GM12878 (cell line): ENCODE measurements at regions not wholly inside any gene's neighbourhood (a gene's known extent, or its start where the extent isn't known, plus 50 kb on each side); places are given as distances from the start of the nearest gene placed in this dataset.

Source experiments
- ATAC-seq: fragments of 200-7000 bp; cut with Tn5 transposase; 3 replicates; pipeline ENCODE4 v1.9.1; 2020; ENCODE audit warnings: mild to moderate bottlenecking, moderate library complexity
- BruUV-seq: library from RNA; stranded (reverse); fragments of 400-500 nt; replicated peaks from 2 replicates; lab custom pipeline; 2021; lab: Mats Ljungman, UMichigan
- CTCF ChIA-PET: fragments of 300-600 bp; sonication (Branson Sonifier 250); formaldehyde crosslinking; extraction: SDS; loops from one replicate; lab custom pipeline; 2021; ENCODE audit warnings: inconsistent platforms; lab: Yijun Ruan, JAX
- POLR2A ChIA-PET: fragments of 350-600 bp; formaldehyde crosslinking; extraction: SDS; loops from one replicate; lab custom pipeline; 2021; ENCODE audit warnings: inconsistent platforms; lab: Charles Lee
- RAD21 ChIA-PET: fragments of 300-600 bp; sonication (Branson Sonifier 250); formaldehyde crosslinking; loops from one replicate; lab custom pipeline; 2023; ENCODE audit warnings: antibody characterized with exemption; ENCODE audit not compliant: unreplicated experiment; lab: Charles Lee
- SMC1A ChIA-PET: fragments of 300-600 bp; sonication (Branson Sonifier 250); formaldehyde crosslinking; loops from one replicate; lab custom pipeline; 2023; ENCODE audit not compliant: unreplicated experiment, uncharacterized antibody; lab: Charles Lee
- DNase-seq: peaks from one replicate; pipeline ENCODE4 v3.0.0-alpha.2; 2011; ENCODE audit warnings: low read depth, low spot score
- FAIRE-seq: peaks from 3 replicates; lab custom pipeline; 2011; peaks lifted over from hg19 to GRCh38; lab: Jason Lieb, UNC
- H2AFZ ChIP-seq: 2 replicates; pipeline ENCODE4 v1.6.0; 2011; ENCODE audit warnings: low read depth, low read length, control low read depth; ENCODE audit not compliant: control insufficient read depth
- H3K27ac ChIP-seq: 2 replicates; pipeline ENCODE4 v1.5.1; 2011; ENCODE audit warnings: control low read depth; ENCODE audit not compliant: control insufficient read depth, insufficient read depth
- H3K27me3 ChIP-seq, 2 experiments: replicated peaks in 1 of 2; 2 replicates each; pipeline versions ENCODE4 v1.6.0 to v1.6.1; 2011; ENCODE audit warnings: low read length in 1 of 2; ENCODE audit not compliant: control insufficient read depth in 2 of 2, insufficient read depth in 2 of 2
- H3K36me3 ChIP-seq, 2 experiments: 2 replicates each; pipeline ENCODE4 v1.5.1; 2011; ENCODE audit warnings: low read length in 1 of 2; ENCODE audit not compliant: control insufficient read depth in 2 of 2, insufficient read depth in 2 of 2
- H3K4me1 ChIP-seq: 2 replicates; pipeline ENCODE4 v1.6.1; 2011; ENCODE audit warnings: mild to moderate bottlenecking, low read length, moderate library complexity, mixed read lengths; ENCODE audit not compliant: control insufficient read depth, insufficient read depth
- H3K4me2 ChIP-seq: 2 replicates; pipeline ENCODE4 v1.6.0; 2011; ENCODE audit warnings: control low read depth; ENCODE audit not compliant: control insufficient read depth, insufficient read depth
- H3K4me3 ChIP-seq: fragments of 200-600 bp; sonication (generic); 2 replicates; pipeline ENCODE4 v1.5.1; 2016
- H3K79me2 ChIP-seq: 2 replicates; pipeline ENCODE4 v1.6.0; 2011; ENCODE audit warnings: low read length; ENCODE audit not compliant: control insufficient read depth, insufficient read depth
- H3K9ac ChIP-seq: 2 replicates; pipeline ENCODE4 v1.8.0; 2011; ENCODE audit warnings: low read length, control low read depth, mixed read lengths; ENCODE audit not compliant: control insufficient read depth, insufficient read depth
- H3K9me3 ChIP-seq: replicated peaks from 3 replicates; pipeline ENCODE4 v1.5.1; 2011; ENCODE audit warnings: mild to moderate bottlenecking, low read length; ENCODE audit not compliant: control insufficient read depth, insufficient read depth
- H4K20me1 ChIP-seq: 2 replicates; pipeline ENCODE4 v1.6.0; 2011; ENCODE audit not compliant: control insufficient read depth, insufficient read depth
- BRCA1 ChIP-seq: IDR thresholded peaks from 2 replicates; pipeline ENCODE4 v1.6.1; 2011; ENCODE audit warnings: low read depth, low read length, improper control_type of control experiment
- CBX3 ChIP-seq: fragments of 200-600 bp; sonication (generic); IDR thresholded peaks from 2 replicates; pipeline ENCODE4 v1.6.1; 2016; ENCODE audit warnings: low read depth, borderline replicate concordance
- CHD4 ChIP-seq: fragments of 200-600 bp; sonication (generic); IDR thresholded peaks from 2 replicates; pipeline ENCODE4 v1.6.1; 2016; ENCODE audit warnings: mild to moderate bottlenecking
- RBBP5 ChIP-seq: fragments of 200-600 bp; sonication (generic); conservative IDR thresholded peaks from 2 replicates; pipeline ENCODE4 v1.6.1; 2016
- SMAD1 ChIP-seq: fragments of 450-650 bp; IDR thresholded peaks from 2 replicates; pipeline ENCODE4 v1.6.1; 2018; ENCODE audit warnings: mild to moderate bottlenecking, low read depth; ENCODE audit not compliant: partially characterized antibody
- SP1 ChIP-seq: IDR thresholded peaks from one replicate; pipeline ENCODE4 v1.6.1; 2011; ENCODE audit warnings: low read depth, low read length
- SREBF1 ChIP-seq: IDR thresholded peaks from 2 replicates; pipeline ENCODE4 v1.6.1; 2012; ENCODE audit warnings: mild to moderate bottlenecking, low read length
- SUPT20H ChIP-seq: IDR thresholded peaks from 2 replicates; pipeline ENCODE4 v1.6.1; 2011; ENCODE audit warnings: low read depth, mild to moderate bottlenecking, low read length, moderate library complexity, borderline replicate concordance; ENCODE audit not compliant: control insufficient read depth
- WGBS: methylation state at CpG from one replicate; pipeline ENCODE4 v1.1.6; 2016; ENCODE audit warnings: low lambda C conversion rate; ENCODE audit not compliant: insufficient replicate concordance, insufficient coverage; ENCODE audit errors: missing lambda C conversion rate; 5-methylcytosine and 5-hydroxymethylcytosine counted together
- in situ Hi-C: fragments of 300-500 bp; cut with MboI; formaldehyde crosslinking; loops from 9 replicates; pipeline ENCODE4 v1.14.3; 2018; ENCODE audit warnings: mixed read lengths
- intact Hi-C: fragments of 100-400 bp; cut with micrococcal nuclease; formaldehyde crosslinking; loops from one replicate; pipeline ENCODE4 v1.14.2; 2022; ENCODE audit not compliant: unreplicated experiment
- TF ChIP-seq, protein P1 (sequence below): IDR thresholded peaks from 2 replicates; pipeline ENCODE4 v1.6.1; 2012; ENCODE audit warnings: mild to moderate bottlenecking, low read depth, low read length
- TF ChIP-seq, protein P2 (sequence below): fragments of 450-650 bp; formaldehyde crosslinking; IDR thresholded peaks from 2 replicates; pipeline ENCODE4 v1.4.0; 2022; ENCODE audit warnings: mild to moderate bottlenecking, moderate library complexity
- TF ChIP-seq, protein P3 (sequence below): fragments of 450-650 bp; IDR thresholded peaks from 2 replicates; pipeline ENCODE4 v1.6.1; 2017; ENCODE audit warnings: mild to moderate bottlenecking, moderate library complexity
- TF ChIP-seq, protein P4 (sequence below): fragments of 450-650 bp; IDR thresholded peaks from 2 replicates; pipeline ENCODE4 v1.6.1; 2017; ENCODE audit warnings: mild to moderate bottlenecking

DNA sequence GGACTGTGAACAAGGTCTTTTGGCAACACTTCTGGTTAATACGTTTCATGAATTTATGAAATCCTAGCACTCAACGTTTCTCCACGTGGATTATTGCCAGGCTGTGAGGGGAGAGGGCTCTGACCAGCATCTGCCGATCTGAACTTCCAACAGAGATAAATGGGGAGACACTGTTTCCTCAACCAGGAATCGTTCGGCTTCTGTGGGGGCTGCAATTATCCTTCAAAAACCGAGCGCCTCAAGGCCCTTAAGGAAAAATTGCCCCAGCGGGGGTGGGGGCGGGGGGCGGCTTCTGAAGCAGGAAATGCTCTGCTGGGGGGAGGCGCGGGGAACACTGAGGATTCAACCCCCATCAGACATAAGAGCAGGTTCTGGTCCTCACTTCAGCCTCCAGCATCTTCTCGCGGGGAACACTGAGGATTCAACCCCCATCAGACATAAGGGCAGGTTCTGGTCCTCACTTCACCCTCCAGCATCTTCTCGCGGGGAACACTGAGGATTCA, 155.6 kb downstream of the BRD1 start:
- no peak overlapping the region for H3K9ac ChIP-seq
- DNase-seq = no peak
- ChIA-PET RAD21 (no interaction called here), POLR2A (no interaction called here), SMC1A (no interaction called here), CTCF (no interaction called here)
- no peak overlapping the region for H2AFZ ChIP-seq
- 65% methylated on average over 14 of the region's 17 CpGs for WGBS
- no TSS peak for BruUV-seq
- H3K27me3 ChIP-seq = peaks cover 2 to 5% of the 10 kb centered on the region in 2 experiments; a peak in 2 of 4 replicates
- no peak overlapping the region for H3K27ac ChIP-seq
- no peak overlapping the region for H3K4me2 ChIP-seq
- H3K36me3 ChIP-seq = no peaks in the 10 kb centered on the region
- H3K79me2 ChIP-seq = no peaks in the 10 kb centered on the region
- ATAC-seq = no peak
- no peaks in the 10 kb centered on the region for H4K20me1 ChIP-seq
- no peaks in the 10 kb centered on the region; the same call in 2 of the 3 replicates for H3K9me3 ChIP-seq
- no peaks in the 10 kb centered on the region for H3K4me1 ChIP-seq
- FAIRE-seq = no peak
- no peak overlapping the region for H3K4me3 ChIP-seq
- in situ Hi-C loops = no loop called here
- intact Hi-C loops = no loop called here
- TF ChIP-seq, protein P1, sequence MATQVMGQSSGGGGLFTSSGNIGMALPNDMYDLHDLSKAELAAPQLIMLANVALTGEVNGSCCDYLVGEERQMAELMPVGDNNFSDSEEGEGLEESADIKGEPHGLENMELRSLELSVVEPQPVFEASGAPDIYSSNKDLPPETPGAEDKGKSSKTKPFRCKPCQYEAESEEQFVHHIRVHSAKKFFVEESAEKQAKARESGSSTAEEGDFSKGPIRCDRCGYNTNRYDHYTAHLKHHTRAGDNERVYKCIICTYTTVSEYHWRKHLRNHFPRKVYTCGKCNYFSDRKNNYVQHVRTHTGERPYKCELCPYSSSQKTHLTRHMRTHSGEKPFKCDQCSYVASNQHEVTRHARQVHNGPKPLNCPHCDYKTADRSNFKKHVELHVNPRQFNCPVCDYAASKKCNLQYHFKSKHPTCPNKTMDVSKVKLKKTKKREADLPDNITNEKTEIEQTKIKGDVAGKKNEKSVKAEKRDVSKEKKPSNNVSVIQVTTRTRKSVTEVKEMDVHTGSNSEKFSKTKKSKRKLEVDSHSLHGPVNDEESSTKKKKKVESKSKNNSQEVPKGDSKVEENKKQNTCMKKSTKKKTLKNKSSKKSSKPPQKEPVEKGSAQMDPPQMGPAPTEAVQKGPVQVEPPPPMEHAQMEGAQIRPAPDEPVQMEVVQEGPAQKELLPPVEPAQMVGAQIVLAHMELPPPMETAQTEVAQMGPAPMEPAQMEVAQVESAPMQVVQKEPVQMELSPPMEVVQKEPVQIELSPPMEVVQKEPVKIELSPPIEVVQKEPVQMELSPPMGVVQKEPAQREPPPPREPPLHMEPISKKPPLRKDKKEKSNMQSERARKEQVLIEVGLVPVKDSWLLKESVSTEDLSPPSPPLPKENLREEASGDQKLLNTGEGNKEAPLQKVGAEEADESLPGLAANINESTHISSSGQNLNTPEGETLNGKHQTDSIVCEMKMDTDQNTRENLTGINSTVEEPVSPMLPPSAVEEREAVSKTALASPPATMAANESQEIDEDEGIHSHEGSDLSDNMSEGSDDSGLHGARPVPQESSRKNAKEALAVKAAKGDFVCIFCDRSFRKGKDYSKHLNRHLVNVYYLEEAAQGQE = no peak
- TF ChIP-seq, protein P2, sequence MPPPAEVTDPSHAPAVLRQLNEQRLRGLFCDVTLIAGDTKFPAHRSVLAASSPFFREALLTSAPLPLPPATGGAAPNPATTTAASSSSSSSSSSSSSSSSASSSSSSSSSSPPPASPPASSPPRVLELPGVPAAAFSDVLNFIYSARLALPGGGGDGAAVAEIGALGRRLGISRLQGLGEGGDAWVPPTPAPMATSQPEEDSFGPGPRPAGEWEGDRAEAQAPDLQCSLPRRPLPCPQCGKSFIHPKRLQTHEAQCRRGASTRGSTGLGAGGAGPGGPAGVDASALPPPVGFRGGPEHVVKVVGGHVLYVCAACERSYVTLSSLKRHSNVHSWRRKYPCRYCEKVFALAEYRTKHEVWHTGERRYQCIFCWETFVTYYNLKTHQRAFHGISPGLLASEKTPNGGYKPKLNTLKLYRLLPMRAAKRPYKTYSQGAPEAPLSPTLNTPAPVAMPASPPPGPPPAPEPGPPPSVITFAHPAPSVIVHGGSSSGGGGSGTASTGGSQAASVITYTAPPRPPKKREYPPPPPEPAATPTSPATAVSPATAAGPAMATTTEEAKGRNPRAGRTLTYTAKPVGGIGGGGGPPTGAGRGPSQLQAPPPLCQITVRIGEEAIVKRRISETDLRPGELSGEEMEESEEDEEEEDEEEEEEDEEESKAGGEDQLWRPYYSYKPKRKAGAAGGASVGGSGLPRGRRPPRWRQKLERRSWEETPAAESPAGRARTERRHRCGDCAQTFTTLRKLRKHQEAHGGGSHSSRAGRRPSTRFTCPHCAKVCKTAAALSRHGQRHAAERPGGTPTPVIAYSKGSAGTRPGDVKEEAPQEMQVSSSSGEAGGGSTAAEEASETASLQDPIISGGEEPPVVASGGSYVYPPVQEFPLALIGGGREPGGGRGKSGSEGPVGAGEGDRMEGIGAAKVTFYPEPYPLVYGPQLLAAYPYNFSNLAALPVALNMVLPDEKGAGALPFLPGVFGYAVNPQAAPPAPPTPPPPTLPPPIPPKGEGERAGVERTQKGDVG (CRISPR knock-in tag) = no peak
- no peak for TF ChIP-seq SREBF1
- TF ChIP-seq, protein P3, sequence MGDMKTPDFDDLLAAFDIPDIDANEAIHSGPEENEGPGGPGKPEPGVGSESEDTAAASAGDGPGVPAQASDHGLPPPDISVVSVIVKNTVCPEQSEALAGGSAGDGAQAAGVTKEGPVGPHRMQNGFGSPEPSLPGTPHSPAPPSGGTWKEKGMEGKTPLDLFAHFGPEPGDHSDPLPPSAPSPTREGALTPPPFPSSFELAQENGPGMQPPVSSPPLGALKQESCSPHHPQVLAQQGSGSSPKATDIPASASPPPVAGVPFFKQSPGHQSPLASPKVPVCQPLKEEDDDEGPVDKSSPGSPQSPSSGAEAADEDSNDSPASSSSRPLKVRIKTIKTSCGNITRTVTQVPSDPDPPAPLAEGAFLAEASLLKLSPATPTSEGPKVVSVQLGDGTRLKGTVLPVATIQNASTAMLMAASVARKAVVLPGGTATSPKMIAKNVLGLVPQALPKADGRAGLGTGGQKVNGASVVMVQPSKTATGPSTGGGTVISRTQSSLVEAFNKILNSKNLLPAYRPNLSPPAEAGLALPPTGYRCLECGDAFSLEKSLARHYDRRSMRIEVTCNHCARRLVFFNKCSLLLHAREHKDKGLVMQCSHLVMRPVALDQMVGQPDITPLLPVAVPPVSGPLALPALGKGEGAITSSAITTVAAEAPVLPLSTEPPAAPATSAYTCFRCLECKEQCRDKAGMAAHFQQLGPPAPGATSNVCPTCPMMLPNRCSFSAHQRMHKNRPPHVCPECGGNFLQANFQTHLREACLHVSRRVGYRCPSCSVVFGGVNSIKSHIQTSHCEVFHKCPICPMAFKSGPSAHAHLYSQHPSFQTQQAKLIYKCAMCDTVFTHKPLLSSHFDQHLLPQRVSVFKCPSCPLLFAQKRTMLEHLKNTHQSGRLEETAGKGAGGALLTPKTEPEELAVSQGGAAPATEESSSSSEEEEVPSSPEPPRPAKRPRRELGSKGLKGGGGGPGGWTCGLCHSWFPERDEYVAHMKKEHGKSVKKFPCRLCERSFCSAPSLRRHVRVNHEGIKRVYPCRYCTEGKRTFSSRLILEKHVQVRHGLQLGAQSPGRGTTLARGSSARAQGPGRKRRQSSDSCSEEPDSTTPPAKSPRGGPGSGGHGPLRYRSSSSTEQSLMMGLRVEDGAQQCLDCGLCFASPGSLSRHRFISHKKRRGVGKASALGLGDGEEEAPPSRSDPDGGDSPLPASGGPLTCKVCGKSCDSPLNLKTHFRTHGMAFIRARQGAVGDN = no peak
- TF ChIP-seq SMAD1 = no peak
- TF ChIP-seq SUPT20H = no peak
- TF ChIP-seq, protein P4, sequence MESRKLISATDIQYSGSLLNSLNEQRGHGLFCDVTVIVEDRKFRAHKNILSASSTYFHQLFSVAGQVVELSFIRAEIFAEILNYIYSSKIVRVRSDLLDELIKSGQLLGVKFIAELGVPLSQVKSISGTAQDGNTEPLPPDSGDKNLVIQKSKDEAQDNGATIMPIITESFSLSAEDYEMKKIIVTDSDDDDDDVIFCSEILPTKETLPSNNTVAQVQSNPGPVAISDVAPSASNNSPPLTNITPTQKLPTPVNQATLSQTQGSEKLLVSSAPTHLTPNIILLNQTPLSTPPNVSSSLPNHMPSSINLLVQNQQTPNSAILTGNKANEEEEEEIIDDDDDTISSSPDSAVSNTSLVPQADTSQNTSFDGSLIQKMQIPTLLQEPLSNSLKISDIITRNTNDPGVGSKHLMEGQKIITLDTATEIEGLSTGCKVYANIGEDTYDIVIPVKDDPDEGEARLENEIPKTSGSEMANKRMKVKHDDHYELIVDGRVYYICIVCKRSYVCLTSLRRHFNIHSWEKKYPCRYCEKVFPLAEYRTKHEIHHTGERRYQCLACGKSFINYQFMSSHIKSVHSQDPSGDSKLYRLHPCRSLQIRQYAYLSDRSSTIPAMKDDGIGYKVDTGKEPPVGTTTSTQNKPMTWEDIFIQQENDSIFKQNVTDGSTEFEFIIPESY = no peak
- TF ChIP-seq CBX3 = no peak
- TF ChIP-seq SP1 = no peak
- no peak for TF ChIP-seq BRCA1
- TF ChIP-seq RBBP5 = no peak
- TF ChIP-seq CHD4 = no peak
